GM12864 (cell line): ENCODE measurements at regions not wholly inside any gene's neighbourhood (a gene's known extent, or its start where the extent isn't known, plus 50 kb on each side); places are given as distances from the start of the nearest gene placed in this dataset.

ENCODE experiments used
- DNase-seq: peaks from one replicate; pipeline ENCODE4 v3.0.0-alpha.2; 2011; ENCODE audit warnings: low read depth
- H3K4me3 ChIP-seq: 2 replicates; pipeline ENCODE4 v1.5.1; 2011; ENCODE audit warnings: mild to moderate bottlenecking, low read depth, low read length, control low read depth
- TF ChIP-seq, protein P1 (sequence below): IDR thresholded peaks from 2 replicates; pipeline ENCODE4 v1.5.1; 2011; ENCODE audit warnings: low read depth, mild to moderate bottlenecking, moderate library complexity, low read length, control low read depth, inconsistent platforms; ENCODE audit errors: missing control alignments

DNA sequence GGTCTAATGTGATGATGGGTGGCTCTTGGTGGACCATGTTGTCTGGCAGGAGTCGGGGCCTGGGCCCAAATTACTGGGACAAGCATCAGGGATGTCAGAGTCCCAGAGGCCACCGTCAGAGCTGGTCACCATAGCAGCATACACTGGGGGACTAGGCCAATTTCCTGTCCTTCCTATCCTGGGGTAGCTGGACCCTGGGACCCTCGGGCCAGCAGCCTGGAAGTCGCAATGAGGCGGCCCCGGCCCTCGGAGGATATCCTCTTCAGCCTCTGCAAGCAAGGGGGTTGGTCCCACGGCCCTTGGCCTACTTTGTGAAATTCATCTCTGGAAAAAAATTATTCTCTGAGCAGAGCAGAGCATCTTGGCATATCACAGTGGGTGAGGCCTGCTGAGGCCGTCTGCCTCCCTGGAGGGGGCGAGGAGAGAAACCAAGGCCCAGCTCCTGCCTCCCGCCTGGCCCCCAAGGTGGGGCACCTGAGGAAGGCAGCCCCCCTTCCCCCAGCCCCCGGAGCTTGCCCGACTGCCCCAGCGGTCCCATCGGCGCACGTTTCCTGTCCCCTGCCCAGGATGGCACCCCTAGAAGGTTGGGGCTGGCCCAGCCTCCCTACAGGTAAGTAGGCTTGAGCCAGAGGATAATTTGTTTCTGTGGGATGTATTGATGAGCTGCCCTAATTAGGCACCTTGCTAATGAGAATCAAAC lies 135.0 kb upstream of the MYL2 start:
- no peak overlapping the region for H3K4me3 ChIP-seq
- TF ChIP-seq, protein P1, sequence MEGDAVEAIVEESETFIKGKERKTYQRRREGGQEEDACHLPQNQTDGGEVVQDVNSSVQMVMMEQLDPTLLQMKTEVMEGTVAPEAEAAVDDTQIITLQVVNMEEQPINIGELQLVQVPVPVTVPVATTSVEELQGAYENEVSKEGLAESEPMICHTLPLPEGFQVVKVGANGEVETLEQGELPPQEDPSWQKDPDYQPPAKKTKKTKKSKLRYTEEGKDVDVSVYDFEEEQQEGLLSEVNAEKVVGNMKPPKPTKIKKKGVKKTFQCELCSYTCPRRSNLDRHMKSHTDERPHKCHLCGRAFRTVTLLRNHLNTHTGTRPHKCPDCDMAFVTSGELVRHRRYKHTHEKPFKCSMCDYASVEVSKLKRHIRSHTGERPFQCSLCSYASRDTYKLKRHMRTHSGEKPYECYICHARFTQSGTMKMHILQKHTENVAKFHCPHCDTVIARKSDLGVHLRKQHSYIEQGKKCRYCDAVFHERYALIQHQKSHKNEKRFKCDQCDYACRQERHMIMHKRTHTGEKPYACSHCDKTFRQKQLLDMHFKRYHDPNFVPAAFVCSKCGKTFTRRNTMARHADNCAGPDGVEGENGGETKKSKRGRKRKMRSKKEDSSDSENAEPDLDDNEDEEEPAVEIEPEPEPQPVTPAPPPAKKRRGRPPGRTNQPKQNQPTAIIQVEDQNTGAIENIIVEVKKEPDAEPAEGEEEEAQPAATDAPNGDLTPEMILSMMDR: no peak
- DNase-seq: no peak

DNA sequence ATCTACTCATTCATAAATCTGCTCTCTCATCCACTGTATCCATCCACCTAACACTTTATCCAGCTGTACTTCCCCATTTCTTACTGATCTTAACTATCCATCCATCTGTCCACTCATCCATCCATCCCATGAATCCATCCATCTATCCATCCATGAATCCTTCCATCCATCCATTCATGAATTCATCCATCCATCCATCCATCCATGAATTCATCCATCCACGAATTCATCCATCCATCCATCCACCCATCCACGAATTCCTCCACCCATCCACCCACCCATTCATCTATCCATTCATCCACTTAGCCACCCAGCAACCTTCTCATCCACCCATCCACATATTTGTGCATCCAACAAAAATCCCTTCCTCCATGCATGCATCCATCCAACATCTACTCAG lies 128.6 kb upstream of the MYL2 start:
- DNase-seq: no peak
- TF ChIP-seq, protein P1: no peak
- no peak overlapping the region for H3K4me3 ChIP-seq

DNA sequence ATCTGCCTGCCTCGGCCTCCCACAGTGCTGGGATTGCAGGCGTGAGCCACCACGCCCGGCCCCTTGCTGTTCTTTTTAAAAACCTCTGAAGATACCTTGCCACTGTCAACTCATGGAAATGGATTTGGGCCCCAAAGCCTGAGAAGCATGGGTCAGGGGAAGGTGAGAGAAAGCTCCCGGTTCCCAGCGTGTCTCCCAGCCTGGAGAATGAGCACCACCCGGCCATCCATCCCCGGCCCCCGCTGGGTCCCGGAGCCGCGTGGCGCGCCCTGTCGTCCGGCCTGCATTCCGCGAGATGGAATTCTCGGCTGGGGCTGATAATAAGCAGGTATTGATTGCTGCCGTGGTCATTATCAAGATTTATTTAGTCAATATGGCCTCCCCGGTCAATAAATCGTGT lies 126.5 kb upstream of the MYL2 start:
- H3K4me3 ChIP-seq: no peak overlapping the region
- DNase-seq: no peak
- TF ChIP-seq, protein P1: no peak

DNA sequence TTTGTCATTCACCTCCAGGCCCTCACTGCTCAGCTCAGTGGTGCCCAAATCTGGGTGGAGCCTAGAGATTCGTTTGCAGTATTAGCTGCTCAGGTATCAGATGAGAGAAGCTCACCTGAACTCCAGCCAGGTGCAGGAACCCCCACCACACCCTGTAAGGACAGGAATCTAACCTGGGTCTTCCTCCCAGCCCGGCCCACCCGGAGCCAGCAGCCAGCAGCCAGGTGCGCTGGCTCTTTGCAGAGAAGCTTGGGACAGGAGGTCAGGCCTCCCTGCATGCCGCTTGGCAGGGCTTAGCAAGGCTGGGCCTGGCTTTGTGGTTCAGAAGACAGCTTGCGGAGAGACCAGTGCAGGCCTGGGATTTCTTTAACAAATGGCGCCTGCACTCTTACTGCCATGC lies 125.6 kb upstream of the MYL2 start:
- TF ChIP-seq, protein P1: no peak
- no peak overlapping the region for H3K4me3 ChIP-seq
- DNase-seq: no peak

DNA sequence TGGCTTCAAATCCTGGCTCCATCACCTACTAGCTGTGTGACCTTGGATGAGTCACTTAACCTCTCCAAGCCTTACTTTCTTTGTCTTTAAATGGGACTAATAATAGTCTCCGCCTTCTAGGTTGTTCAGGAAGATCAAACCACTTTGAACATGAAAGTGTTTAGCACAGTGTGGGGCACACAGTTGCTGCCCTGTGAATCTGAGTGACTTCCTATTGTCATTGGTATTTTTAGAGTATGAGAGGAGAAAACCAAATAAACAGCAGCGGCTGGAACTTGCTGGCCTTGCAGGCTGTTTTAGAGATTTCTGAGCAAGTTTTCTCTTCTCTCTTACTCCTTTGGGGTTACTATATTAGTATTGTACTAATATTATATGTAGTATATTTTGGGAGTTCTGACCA lies 120.7 kb upstream of the MYL2 start:
- TF ChIP-seq, protein P1: no peak
- no peak for DNase-seq
- no peak overlapping the region for H3K4me3 ChIP-seq

DNA sequence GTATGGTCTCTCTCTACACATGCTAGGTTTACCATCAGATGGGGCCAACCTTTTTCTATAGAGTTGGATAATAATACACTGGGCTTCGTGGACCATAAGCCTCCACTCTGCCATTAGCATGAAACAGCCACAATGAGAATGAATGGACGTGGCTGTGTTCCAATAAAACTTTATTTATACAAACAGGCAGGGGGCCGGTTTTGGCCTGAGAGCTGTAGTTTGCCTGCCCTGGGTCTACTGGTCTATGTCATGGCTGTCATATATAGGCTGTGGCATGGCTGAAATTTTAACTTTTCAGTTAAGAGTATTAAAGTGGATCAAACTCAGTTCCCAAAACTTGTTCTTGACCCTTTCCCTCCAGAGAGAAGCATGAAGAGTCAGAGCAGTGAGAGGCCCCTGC lies 120.3 kb upstream of the MYL2 start:
- no peak for DNase-seq
- no peak overlapping the region for H3K4me3 ChIP-seq
- TF ChIP-seq, protein P1: no peak

DNA sequence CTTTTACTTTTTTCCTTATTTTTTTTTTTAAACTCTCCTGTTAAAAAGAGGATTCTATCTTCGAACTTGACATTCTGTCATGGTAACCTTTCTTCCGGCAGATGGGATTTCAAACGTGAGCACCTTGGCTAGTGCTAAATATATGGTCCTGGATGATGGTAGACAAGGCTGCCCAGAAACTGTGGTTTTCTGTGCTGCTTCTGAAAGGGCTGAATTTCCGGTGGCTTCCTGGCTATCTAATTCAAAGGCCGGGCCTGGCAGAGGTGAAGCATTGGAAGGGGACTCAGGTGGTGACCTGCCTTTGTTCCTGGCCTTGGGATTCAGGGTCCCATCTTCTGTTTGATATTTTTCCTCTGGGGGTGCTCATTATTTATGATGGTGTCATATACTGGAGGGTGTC lies 118.6 kb upstream of the MYL2 start:
- no peak overlapping the region for H3K4me3 ChIP-seq
- TF ChIP-seq, protein P1: no peak
- no peak for DNase-seq
